Fibroblast of skin of left biceps (primary cell): ENCODE measurements at regions not wholly inside any gene's neighbourhood (a gene's known extent, or its start where the extent isn't known, plus 50 kb on each side); places are given as distances from the start of the nearest gene placed in this dataset.

Experiments used
- DNase-seq, 2 experiments: peaks; one replicate each; pipeline ENCODE4 v3.0.0-alpha.2; 2013; ENCODE audit warnings: low read depth in 2 of 2

GRCh38 chr2:34317797-34318196, 718.7 kb upstream of the FAM98A start:
- DNase-seq = no peak

- DNase-seq = no peak
Observed at GRCh38 chr2:34316788-34317187, 717.7 kb upstream of the FAM98A start.

- DNase-seq = no peak
Observed at GRCh38 chr2:34311816-34312215, 712.7 kb upstream of the FAM98A start.

- no peak for DNase-seq
Observed at GRCh38 chr2:34308140-34308539, 709.0 kb upstream of the FAM98A start.

DNA sequence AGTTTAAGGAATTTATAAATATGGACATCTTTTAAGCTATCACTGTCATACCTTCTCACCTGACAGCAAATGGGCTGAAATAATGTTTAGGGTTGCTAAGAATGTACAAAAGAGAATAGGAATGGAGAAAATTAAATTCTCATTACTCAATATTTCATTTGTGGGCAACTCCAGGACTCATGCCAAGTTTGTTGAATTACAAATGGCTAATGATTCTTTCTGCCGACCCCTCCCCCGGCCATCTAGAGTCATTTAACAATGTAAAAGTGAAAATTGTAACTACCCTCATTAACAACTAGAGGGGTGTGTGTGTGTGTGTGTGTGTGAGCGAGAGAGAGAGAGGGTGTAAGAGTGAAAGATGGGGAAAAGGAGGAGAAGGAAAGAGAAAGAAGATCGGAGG, 708.5 kb upstream of the FAM98A start:
- no peak for DNase-seq

GRCh38 chr2:34306745-34307144, 707.6 kb upstream of the FAM98A start:
- no peak for DNase-seq

GRCh38 chr2:34305587-34305986, 706.5 kb upstream of the FAM98A start:
- no peak for DNase-seq

GRCh38 chr2:34294961-34295360, 695.9 kb upstream of the FAM98A start:
- no peak for DNase-seq

GRCh38 chr2:34291076-34291475, 692.0 kb upstream of the FAM98A start:
- DNase-seq = no peak

- DNase-seq = no peak
Observed at GRCh38 chr2:34288016-34288415, 688.9 kb upstream of the FAM98A start.

DNA sequence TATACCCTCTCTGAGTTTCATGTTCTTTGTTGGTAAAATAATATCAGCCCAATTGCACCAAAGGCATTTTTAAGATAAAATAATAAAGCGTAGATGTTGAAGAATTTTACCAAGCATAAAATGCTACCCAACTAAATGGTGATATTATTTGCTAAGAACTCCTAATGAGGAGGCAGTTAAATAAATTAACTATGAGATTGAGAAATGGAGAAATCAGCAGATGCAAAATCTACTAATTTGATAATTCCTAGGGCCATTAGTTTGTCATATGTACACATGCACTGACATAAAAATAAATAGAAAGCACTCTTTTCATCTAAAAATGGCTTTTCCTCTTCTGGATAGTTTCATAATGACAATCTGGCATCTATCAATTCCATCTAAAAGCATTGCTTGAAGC, 681.5 kb upstream of the FAM98A start:
- DNase-seq = no peak

GRCh38 chr2:34266908-34267697, 668.0 kb upstream of the FAM98A start:
- DNase-seq = no peak

- no peak for DNase-seq
Observed at GRCh38 chr2:34261701-34262100, 662.6 kb upstream of the FAM98A start.

DNA sequence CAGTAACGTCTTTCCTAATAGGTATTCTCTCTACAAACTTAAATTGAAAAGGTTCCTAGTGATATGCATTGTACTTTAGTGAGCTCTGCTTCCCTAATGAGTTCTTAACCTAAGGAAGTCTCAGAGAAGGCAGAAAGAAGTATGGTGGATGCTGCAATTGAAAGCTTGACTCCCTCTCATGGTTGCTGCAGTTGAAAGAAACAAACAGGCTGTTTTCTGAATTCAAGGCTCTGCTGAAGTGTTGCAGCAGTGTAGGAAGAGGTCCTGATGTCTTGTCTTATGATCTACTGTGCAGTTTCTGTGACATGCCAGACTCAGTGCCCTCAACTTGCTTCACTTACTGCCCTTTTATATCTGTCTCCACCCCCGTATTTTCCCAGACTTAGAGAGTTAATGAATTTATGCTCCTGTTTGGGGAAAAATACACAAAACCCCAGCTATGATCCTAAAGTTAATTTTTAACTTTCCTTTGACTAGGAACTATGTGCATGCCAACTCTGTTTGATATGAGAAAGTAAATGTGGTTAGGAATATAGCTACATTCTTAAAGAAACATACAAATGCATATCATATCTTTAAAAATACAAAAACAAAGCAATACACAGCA, 655.3 kb upstream of the FAM98A start:
- DNase-seq = no peak

DNA sequence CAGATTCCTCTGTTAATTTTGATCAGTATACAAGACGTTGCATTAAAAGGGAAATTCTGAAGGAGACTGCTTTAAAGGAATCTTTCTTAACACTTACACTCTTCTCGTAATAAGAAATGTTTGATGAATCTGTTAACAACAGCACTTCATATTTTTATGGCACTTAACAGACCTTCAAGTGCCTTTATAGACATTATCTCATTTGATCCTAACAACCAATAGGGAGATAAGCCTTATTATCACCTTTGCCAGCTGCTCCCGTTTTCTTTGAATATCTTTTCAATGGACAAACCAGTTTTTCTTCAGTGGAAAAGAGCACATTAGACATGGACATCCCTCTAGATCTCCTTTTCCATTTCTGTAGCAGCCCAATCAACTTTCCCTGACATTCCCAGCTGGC, 653.0 kb upstream of the FAM98A start:
- DNase-seq = no peak

DNA sequence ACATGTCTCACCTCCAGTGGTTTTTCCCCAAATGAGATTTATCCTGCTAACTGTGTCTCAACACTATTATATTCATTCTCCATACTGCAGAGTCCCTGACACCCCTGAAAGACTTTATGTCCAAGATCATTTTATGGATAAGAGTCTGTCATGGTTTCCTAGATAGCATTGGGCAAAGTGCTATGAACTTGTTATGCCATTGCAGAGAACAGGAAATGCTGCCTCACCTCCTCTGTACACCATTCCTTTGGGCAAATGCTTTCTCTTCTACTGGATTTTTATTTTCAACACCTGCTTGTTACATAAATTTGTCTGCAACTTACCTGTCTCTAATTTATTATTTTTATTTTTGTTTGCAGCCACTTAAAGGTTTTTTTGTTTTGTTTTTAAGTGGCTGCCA, 652.5 kb upstream of the FAM98A start:
- no peak for DNase-seq

DNA sequence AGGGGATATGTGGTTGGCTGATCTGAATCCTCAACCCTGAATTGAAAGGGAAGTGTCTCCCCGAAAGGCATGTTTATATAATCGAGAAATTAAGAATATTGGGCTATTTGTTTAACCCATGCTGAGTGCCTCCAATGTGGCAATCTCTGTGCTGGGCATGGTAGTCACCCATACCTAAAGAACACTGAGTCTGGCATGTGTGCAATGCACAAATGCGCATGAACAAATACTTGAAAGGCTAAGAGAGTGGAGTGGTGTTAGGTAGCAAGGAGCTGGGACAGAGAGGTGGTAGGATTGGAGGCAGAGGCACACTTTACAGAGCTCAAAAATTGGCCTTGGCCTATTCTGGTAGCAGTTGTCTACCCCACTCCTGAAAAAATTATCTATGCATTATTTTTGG, 645.1 kb upstream of the FAM98A start:
- no peak for DNase-seq

GRCh38 chr2:34242763-34243123, 643.6 kb upstream of the FAM98A start:
- no peak for DNase-seq

GRCh38 chr2:34241905-34242762, 643.0 kb upstream of the FAM98A start:
- no peak for DNase-seq

DNA sequence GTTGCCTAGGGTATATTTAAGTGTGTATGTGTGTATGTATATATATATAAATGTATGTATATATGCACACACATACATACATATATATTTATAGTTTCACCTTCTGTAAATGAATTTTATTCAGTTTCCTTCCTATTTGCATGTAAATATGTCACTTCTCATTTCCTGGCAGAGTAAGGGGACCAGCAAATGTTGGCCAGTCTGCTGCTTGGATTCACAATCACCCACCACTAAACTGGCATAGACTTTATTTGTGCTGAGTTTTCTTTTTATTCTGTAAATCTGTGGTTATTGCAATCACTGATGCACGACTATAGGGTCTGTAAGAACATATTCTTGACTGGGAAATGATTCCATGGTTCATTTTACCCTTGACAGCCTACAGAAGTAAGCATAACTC, 640.4 kb upstream of the FAM98A start:
- DNase-seq = no peak

DNA sequence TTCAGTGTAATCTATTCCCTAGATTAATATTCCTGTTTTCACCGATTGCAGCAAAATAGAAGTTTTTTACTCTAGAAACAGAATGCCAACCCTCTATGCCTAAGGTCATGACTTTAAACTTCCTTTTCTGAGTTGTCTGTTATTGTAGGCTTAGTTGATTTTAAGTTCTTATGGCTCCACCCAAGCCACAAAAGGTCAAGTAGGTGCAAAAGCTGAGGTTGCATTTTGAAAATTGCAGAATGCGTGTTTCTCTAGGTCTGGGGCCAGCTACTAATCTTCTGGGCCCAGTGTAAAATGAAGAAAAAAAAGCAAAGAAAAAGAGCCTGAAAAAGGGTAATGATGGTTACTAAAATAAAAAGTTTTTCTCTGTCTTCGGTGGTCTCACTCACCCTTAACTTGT, 635.7 kb upstream of the FAM98A start:
- no peak for DNase-seq

DNA sequence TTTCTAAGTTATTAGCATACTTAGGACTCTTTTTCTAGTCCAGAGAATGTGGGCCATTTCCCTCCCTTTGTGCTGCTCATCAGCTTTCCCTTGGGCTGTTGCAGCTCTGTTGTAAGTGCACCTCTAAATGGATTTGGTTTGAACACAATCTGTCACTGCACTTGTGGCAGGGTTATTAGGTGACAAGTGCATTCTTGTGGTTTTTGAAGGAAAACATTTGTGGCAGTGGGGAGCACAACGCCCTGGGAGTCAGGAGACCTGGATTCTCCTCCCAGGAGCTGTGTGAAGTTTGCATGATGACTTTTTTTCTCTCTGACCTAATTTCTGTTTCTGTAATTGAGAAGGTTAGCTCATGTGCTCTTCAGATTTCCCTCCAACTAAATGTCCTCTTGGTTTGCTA, 630.9 kb upstream of the FAM98A start:
- DNase-seq = no peak

- no peak for DNase-seq
Observed at GRCh38 chr2:34215174-34215573, 616.1 kb upstream of the FAM98A start.
